ENCODE measurements at regions not wholly inside any gene's neighbourhood (a gene's known extent, or its start where the extent isn't known, plus 50 kb on each side); places are given as distances from the start of the nearest gene placed in this dataset.
"Not testable (repeated sequence)": the region's sequence is repeated elsewhere in the genome, so short reads cannot be mapped to it uniquely, and the experiment has no call there.

DNA sequence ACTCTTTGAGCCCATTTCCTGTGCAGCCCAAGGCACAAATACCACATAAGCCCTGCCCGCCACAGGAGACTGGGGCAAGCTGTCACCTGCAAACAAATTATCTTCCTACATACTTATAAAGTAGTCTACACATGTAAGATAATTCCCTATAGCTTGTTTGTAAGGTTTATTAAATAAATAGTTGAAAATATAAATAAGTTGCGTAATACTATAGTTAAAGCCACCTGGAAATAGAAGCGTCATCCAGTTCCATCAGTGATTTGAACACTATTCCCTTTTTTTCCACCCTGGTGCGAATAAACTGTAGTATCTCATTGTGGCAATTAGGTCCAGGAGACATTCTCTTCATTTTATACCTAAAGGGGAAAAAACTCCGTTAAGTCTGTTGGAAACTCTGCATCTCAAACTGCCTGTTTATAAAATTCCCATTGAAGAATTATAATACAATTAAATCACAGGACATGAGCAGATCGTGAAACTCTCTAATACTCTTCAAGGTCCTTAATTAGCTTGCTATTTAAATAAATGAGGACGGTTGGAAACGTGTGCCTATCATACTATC lies 66.7 kb upstream of the CCT8L2 start:
- TF ChIP-seq, protein P1, sequence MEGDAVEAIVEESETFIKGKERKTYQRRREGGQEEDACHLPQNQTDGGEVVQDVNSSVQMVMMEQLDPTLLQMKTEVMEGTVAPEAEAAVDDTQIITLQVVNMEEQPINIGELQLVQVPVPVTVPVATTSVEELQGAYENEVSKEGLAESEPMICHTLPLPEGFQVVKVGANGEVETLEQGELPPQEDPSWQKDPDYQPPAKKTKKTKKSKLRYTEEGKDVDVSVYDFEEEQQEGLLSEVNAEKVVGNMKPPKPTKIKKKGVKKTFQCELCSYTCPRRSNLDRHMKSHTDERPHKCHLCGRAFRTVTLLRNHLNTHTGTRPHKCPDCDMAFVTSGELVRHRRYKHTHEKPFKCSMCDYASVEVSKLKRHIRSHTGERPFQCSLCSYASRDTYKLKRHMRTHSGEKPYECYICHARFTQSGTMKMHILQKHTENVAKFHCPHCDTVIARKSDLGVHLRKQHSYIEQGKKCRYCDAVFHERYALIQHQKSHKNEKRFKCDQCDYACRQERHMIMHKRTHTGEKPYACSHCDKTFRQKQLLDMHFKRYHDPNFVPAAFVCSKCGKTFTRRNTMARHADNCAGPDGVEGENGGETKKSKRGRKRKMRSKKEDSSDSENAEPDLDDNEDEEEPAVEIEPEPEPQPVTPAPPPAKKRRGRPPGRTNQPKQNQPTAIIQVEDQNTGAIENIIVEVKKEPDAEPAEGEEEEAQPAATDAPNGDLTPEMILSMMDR (conservative IDR thresholded peaks at IDR 0.05; ENCODE audit: low read depth, low read length): not testable (repeated sequence)
- not testable (repeated sequence) for TF ChIP-seq EZH2 (IDR thresholded peaks at IDR 0.05; ENCODE audit: borderline replicate concordance, low read depth, low read length, poor library complexity, severe bottlenecking)

Data from A673 (cell line).